Testis (tissue), 2 donors: ENCODE measurements at regions not wholly inside any gene's neighbourhood (a gene's known extent, or its start where the extent isn't known, plus 50 kb on each side); places are given as distances from the start of the nearest gene placed in this dataset.

Experiments used
- POLR2A ChIP-seq: fragments of 450-650 bp; IDR thresholded peaks from one replicate; pipeline ENCODE4 v1.6.1; 2017; ENCODE audit warnings: antibody characterized with exemption, mild to moderate bottlenecking, moderate library complexity
- TF ChIP-seq, protein P1 (sequence below), 3 experiments: fragments of 450-650 bp in 2 of 3; fragments of 200-600 bp in 1 of 3; sonication (generic) in 1 of 3; IDR thresholded peaks; one replicate each; pipeline ENCODE4 v1.5.1; 2016 to 2019; ENCODE audit warnings: antibody characterized with exemption in 3 of 3, mild to moderate bottlenecking in 2 of 3, moderate library complexity in 1 of 3

DNA sequence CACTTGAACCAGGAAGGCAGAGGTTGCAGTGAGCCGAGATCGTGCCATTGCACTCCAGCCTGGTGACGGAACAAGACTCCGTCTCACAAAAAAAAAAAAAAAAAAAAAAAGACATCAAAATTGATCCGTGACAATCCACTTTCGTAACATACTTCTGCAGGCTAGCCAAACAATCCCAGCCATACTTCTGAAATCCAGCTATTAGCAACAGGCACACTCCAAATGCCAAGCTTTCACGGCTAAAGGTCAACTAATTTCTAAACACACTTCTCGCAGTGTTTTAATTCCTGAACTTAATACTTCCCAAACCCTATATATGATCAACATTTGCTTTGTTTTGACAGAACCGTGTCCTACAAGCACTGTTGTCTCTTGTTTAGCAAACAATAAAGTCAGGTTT, 411.3 kb upstream of the RUNX1 start:
- TF ChIP-seq, protein P1, sequence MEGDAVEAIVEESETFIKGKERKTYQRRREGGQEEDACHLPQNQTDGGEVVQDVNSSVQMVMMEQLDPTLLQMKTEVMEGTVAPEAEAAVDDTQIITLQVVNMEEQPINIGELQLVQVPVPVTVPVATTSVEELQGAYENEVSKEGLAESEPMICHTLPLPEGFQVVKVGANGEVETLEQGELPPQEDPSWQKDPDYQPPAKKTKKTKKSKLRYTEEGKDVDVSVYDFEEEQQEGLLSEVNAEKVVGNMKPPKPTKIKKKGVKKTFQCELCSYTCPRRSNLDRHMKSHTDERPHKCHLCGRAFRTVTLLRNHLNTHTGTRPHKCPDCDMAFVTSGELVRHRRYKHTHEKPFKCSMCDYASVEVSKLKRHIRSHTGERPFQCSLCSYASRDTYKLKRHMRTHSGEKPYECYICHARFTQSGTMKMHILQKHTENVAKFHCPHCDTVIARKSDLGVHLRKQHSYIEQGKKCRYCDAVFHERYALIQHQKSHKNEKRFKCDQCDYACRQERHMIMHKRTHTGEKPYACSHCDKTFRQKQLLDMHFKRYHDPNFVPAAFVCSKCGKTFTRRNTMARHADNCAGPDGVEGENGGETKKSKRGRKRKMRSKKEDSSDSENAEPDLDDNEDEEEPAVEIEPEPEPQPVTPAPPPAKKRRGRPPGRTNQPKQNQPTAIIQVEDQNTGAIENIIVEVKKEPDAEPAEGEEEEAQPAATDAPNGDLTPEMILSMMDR (IDR thresholded peaks at IDR 0.05): no peak
- TF ChIP-seq POLR2A: no peak
